ENCODE measurements at regions not wholly inside any gene's neighbourhood (a gene's known extent, or its start where the extent isn't known, plus 50 kb on each side); places are given as distances from the start of the nearest gene placed in this dataset.

DNA sequence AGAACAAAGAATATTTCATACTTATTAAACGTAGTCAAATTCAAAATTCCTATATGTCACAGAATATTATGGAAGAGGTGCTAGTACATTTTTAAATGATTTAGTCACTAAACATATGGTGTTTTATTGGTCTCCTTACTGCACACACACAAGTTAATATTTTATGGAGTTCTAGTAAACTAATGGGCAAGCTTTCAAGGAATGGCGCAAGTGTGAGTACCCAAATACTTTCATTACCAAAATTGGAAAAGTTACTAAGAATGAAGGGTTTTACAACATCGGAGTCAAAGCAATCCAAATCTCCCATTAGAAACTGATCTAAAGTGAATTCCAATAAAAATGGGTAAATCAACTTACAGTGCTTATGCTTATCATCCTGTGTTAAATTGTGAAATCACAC is 921.9 kb downstream of the ADGRL2 start:
- Mint-ChIP-seq H3K4me1 (no peaks in the 10 kb centered on the region), H3K27me3 (ENCODE audit: low read depth) (no peaks in the 10 kb centered on the region), H3K27ac (no peak overlapping the region), H3K36me3 (no peaks in the 10 kb centered on the region), H3K4me3 (no peak overlapping the region), H3K9me3 (peaks cover 14% of the 10 kb centered on the region)
- ATAC-seq (no peak), DNase-seq (ENCODE audit: low spot score) (no peak)
- TF ChIP-seq, protein P1, sequence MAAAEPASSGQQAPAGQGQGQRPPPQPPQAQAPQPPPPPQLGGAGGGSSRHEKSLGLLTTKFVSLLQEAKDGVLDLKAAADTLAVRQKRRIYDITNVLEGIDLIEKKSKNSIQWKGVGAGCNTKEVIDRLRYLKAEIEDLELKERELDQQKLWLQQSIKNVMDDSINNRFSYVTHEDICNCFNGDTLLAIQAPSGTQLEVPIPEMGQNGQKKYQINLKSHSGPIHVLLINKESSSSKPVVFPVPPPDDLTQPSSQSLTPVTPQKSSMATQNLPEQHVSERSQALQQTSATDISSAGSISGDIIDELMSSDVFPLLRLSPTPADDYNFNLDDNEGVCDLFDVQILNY (CRISPR knock-in tag; IDR thresholded peaks at IDR 0.05), result no peak
- ChIA-PET CTCF (no interaction called here), POLR2A (no interaction called here)

DNA sequence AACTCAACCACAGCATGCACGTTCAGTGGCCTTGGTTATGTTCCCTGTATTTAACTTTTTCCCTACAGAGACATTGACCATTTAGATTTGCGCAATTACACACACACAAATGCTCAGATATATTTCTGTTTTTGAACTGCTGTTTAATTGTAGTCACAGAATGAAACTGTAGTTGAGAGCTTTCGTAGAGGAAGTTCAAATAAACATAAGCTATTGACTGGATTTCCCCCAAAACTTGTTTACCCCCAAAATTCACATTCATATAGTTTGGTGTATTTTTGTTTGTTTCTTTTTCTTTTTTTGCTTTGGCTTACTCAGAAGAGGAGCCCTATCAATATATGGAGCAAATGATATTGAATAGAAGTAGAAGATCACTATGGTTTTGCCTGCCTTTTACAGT is 921.0 kb downstream of the ADGRL2 start:
- ChIA-PET POLR2A (no interaction called here), CTCF (no interaction called here)
- Mint-ChIP-seq H3K4me1 (no peaks in the 10 kb centered on the region), H3K4me3 (no peak overlapping the region), H3K36me3 (no peaks in the 10 kb centered on the region), H3K9me3 (peaks cover 14% of the 10 kb centered on the region), H3K27me3 (ENCODE audit: low read depth) (no peaks in the 10 kb centered on the region), H3K27ac (no peak overlapping the region)
- TF ChIP-seq ELF4 (CRISPR knock-in tag; IDR thresholded peaks at IDR 0.05; ENCODE audit: low read depth) (no peak), CBFB (CRISPR knock-in tag; IDR thresholded peaks at IDR 0.05; ENCODE audit: low read depth) (no peak), NFE2L1 (CRISPR knock-in tag; IDR thresholded peaks at IDR 0.05) (no peak), ZBTB21 (CRISPR knock-in tag; IDR thresholded peaks at IDR 0.05; ENCODE audit: borderline replicate concordance) (no peak), NR2C2 (CRISPR knock-in tag; IDR thresholded peaks at IDR 0.05) (no peak), CREB1 (CRISPR knock-in tag; IDR thresholded peaks at IDR 0.05) (no peak), GTF2I (CRISPR knock-in tag; conservative IDR thresholded peaks at IDR 0.05) (no peak), ZNF232 (CRISPR knock-in tag; IDR thresholded peaks at IDR 0.05) (no peak), IRF2 (CRISPR knock-in tag; IDR thresholded peaks at IDR 0.05; ENCODE audit: borderline replicate concordance, low read depth) (no peak), ZNF396 (CRISPR knock-in tag; IDR thresholded peaks at IDR 0.05; ENCODE audit: borderline replicate concordance) (no peak), SOX15 (CRISPR knock-in tag; IDR thresholded peaks at IDR 0.05) (no peak), EMX1 (CRISPR knock-in tag; IDR thresholded peaks at IDR 0.05) (no peak)
- TF ChIP-seq, protein P2, sequence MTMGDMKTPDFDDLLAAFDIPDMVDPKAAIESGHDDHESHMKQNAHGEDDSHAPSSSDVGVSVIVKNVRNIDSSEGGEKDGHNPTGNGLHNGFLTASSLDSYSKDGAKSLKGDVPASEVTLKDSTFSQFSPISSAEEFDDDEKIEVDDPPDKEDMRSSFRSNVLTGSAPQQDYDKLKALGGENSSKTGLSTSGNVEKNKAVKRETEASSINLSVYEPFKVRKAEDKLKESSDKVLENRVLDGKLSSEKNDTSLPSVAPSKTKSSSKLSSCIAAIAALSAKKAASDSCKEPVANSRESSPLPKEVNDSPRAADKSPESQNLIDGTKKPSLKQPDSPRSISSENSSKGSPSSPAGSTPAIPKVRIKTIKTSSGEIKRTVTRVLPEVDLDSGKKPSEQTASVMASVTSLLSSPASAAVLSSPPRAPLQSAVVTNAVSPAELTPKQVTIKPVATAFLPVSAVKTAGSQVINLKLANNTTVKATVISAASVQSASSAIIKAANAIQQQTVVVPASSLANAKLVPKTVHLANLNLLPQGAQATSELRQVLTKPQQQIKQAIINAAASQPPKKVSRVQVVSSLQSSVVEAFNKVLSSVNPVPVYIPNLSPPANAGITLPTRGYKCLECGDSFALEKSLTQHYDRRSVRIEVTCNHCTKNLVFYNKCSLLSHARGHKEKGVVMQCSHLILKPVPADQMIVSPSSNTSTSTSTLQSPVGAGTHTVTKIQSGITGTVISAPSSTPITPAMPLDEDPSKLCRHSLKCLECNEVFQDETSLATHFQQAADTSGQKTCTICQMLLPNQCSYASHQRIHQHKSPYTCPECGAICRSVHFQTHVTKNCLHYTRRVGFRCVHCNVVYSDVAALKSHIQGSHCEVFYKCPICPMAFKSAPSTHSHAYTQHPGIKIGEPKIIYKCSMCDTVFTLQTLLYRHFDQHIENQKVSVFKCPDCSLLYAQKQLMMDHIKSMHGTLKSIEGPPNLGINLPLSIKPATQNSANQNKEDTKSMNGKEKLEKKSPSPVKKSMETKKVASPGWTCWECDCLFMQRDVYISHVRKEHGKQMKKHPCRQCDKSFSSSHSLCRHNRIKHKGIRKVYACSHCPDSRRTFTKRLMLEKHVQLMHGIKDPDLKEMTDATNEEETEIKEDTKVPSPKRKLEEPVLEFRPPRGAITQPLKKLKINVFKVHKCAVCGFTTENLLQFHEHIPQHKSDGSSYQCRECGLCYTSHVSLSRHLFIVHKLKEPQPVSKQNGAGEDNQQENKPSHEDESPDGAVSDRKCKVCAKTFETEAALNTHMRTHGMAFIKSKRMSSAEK (CRISPR knock-in tag; IDR thresholded peaks at IDR 0.05; ENCODE audit: borderline replicate concordance), result no peak
- TF ChIP-seq, protein P3, sequence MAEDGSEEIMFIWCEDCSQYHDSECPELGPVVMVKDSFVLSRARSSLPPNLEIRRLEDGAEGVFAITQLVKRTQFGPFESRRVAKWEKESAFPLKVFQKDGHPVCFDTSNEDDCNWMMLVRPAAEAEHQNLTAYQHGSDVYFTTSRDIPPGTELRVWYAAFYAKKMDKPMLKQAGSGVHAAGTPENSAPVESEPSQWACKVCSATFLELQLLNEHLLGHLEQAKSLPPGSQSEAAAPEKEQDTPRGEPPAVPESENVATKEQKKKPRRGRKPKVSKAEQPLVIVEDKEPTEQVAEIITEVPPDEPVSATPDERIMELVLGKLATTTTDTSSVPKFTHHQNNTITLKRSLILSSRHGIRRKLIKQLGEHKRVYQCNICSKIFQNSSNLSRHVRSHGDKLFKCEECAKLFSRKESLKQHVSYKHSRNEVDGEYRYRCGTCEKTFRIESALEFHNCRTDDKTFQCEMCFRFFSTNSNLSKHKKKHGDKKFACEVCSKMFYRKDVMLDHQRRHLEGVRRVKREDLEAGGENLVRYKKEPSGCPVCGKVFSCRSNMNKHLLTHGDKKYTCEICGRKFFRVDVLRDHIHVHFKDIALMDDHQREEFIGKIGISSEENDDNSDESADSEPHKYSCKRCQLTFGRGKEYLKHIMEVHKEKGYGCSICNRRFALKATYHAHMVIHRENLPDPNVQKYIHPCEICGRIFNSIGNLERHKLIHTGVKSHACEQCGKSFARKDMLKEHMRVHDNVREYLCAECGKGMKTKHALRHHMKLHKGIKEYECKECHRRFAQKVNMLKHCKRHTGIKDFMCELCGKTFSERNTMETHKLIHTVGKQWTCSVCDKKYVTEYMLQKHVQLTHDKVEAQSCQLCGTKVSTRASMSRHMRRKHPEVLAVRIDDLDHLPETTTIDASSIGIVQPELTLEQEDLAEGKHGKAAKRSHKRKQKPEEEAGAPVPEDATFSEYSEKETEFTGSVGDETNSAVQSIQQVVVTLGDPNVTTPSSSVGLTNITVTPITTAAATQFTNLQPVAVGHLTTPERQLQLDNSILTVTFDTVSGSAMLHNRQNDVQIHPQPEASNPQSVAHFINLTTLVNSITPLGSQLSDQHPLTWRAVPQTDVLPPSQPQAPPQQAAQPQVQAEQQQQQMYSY (CRISPR knock-in tag; IDR thresholded peaks at IDR 0.05), result no peak
- TF ChIP-seq, protein P4, sequence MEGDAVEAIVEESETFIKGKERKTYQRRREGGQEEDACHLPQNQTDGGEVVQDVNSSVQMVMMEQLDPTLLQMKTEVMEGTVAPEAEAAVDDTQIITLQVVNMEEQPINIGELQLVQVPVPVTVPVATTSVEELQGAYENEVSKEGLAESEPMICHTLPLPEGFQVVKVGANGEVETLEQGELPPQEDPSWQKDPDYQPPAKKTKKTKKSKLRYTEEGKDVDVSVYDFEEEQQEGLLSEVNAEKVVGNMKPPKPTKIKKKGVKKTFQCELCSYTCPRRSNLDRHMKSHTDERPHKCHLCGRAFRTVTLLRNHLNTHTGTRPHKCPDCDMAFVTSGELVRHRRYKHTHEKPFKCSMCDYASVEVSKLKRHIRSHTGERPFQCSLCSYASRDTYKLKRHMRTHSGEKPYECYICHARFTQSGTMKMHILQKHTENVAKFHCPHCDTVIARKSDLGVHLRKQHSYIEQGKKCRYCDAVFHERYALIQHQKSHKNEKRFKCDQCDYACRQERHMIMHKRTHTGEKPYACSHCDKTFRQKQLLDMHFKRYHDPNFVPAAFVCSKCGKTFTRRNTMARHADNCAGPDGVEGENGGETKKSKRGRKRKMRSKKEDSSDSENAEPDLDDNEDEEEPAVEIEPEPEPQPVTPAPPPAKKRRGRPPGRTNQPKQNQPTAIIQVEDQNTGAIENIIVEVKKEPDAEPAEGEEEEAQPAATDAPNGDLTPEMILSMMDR (IDR thresholded peaks at IDR 0.05), result no peak
- TF ChIP-seq, protein P5, sequence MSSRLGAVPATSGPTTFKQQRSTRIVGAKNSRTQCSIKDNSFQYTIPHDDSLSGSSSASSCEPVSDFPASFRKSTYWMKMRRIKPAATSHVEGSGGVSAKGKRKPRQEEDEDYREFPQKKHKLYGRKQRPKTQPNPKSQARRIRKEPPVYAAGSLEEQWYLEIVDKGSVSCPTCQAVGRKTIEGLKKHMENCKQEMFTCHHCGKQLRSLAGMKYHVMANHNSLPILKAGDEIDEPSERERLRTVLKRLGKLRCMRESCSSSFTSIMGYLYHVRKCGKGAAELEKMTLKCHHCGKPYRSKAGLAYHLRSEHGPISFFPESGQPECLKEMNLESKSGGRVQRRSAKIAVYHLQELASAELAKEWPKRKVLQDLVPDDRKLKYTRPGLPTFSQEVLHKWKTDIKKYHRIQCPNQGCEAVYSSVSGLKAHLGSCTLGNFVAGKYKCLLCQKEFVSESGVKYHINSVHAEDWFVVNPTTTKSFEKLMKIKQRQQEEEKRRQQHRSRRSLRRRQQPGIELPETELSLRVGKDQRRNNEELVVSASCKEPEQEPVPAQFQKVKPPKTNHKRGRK (CRISPR knock-in tag; IDR thresholded peaks at IDR 0.05; ENCODE audit: borderline replicate concordance), result no peak
- ATAC-seq, result no peak
- no peak for DNase-seq (ENCODE audit: low spot score)
